Caco-2 (cell line): ENCODE measurements at regions not wholly inside any gene's neighbourhood (a gene's known extent, or its start where the extent isn't known, plus 50 kb on each side); places are given as distances from the start of the nearest gene placed in this dataset.

Source experiments
- BruUV-seq: library from RNA; stranded (reverse); fragments of 400-500 nt; replicated peaks from 2 replicates; lab custom pipeline; 2021; lab: Mats Ljungman, UMichigan
- CTCF ChIA-PET: fragments of 300-600 bp; sonication (Branson Sonifier 250); formaldehyde crosslinking; loops from one replicate; lab custom pipeline; 2022; ENCODE audit warnings: antibody characterized with exemption; lab: Charles Lee
- POLR2A ChIA-PET: fragments of 300-600 bp; sonication (Branson Sonifier 250); formaldehyde crosslinking; loops from one replicate; lab custom pipeline; 2022; ENCODE audit warnings: antibody characterized with exemption; lab: Charles Lee
- DNase-seq, 2 experiments: peaks; one replicate each; pipeline versions ENCODE4 v3.0.0 to v3.0.0-alpha.2; 2020 to 2022
- H3K27me3 ChIP-seq: replicated peaks from 2 replicates; pipeline ENCODE4 v1.6.0; 2011; ENCODE audit warnings: low read length; ENCODE audit not compliant: control insufficient read depth, insufficient read depth
- H3K36me3 ChIP-seq: 2 replicates; pipeline ENCODE4 v1.5.1; 2011; ENCODE audit warnings: low read length; ENCODE audit not compliant: control insufficient read depth, insufficient read depth
- H3K4me1 ChIP-seq: fragments of 250-450 bp; sonication (Bioruptor Pico); 2 replicates; pipeline ENCODE4 v1.5.1; 2020; ENCODE audit warnings: mild to moderate bottlenecking
- H3K4me3 ChIP-seq: 2 replicates; pipeline ENCODE4 v1.5.1; 2011; ENCODE audit warnings: low read depth, mild to moderate bottlenecking, control low read depth, low read length
- H3K9me3 ChIP-seq: fragments of 250-450 bp; sonication (Bioruptor Pico); 2 replicates; pipeline ENCODE4 v1.5.1; 2020; ENCODE audit warnings: mild to moderate bottlenecking, moderate library complexity
- H3K27ac Mint-ChIP-seq: one replicate; pipeline ENCODE4 v1.8.0; 2022; ENCODE audit warnings: mixed read lengths; ENCODE audit not compliant: unreplicated experiment
- H3K27me3 Mint-ChIP-seq: one replicate; pipeline ENCODE4 v1.8.0; 2022; ENCODE audit warnings: mixed read lengths; ENCODE audit not compliant: insufficient read depth, unreplicated experiment
- H3K36me3 Mint-ChIP-seq: one replicate; pipeline ENCODE4 v1.8.0; 2022; ENCODE audit warnings: mild to moderate bottlenecking, mixed read lengths; ENCODE audit not compliant: insufficient read depth, unreplicated experiment
- H3K4me1 Mint-ChIP-seq: one replicate; pipeline ENCODE4 v1.8.0; 2022; ENCODE audit warnings: low read depth, mixed read lengths; ENCODE audit not compliant: unreplicated experiment
- H3K4me3 Mint-ChIP-seq: one replicate; pipeline ENCODE4 v1.8.0; 2022; ENCODE audit warnings: mild to moderate bottlenecking, moderate library complexity, mixed read lengths; ENCODE audit not compliant: unreplicated experiment
- H3K9me3 Mint-ChIP-seq: one replicate; pipeline ENCODE4 v1.8.0; 2022; ENCODE audit warnings: mixed read lengths; ENCODE audit not compliant: unreplicated experiment
- intact Hi-C: fragments of 100-400 bp; cut with micrococcal nuclease; formaldehyde crosslinking; loops from one replicate; pipeline ENCODE4 v1.10.0; 2022; ENCODE audit not compliant: unreplicated experiment
- TF ChIP-seq, protein P1 (sequence below), 2 experiments: fragments of 200-600 bp in 1 of 2; IDR thresholded peaks; 1 replicate in 1 of 2; 2 replicates in 1 of 2; pipeline versions ENCODE4 v1.5.1 to v1.8.0; 2011 to 2022; ENCODE audit warnings: antibody characterized with exemption in 1 of 2, control low read depth in 1 of 2, inconsistent platforms in 1 of 2, low read depth in 1 of 2, low read length in 1 of 2, mild to moderate bottlenecking in 1 of 2, moderate library complexity in 1 of 2; ENCODE audit not compliant: insufficient read depth in 1 of 2, severe bottlenecking in 1 of 2, unreplicated experiment in 1 of 2

DNA sequence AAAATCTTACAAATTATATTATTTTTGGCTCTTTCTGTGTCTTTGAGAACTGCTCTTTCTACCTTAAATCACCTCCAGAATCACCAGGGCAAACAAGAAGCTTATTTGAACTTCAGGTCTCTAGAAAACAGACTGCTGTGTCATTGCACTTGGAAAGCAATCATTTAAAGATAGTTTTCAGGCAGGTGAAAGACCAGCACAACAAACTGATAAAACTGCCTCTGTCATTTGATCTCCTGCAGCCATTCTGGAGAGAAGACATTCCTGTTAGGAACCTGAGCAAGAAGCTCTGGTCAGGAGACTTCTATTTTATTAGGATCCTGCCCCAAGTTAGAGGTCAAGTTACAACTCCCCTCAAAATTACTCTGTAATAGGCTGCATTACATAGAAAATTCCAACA lies 50.7 kb upstream of the AP4E1 start:
- no peaks in the 10 kb centered on the region for H3K9me3 Mint-ChIP-seq
- DNase-seq, result no peak
- no TSS peak for BruUV-seq
- TF ChIP-seq, protein P1, sequence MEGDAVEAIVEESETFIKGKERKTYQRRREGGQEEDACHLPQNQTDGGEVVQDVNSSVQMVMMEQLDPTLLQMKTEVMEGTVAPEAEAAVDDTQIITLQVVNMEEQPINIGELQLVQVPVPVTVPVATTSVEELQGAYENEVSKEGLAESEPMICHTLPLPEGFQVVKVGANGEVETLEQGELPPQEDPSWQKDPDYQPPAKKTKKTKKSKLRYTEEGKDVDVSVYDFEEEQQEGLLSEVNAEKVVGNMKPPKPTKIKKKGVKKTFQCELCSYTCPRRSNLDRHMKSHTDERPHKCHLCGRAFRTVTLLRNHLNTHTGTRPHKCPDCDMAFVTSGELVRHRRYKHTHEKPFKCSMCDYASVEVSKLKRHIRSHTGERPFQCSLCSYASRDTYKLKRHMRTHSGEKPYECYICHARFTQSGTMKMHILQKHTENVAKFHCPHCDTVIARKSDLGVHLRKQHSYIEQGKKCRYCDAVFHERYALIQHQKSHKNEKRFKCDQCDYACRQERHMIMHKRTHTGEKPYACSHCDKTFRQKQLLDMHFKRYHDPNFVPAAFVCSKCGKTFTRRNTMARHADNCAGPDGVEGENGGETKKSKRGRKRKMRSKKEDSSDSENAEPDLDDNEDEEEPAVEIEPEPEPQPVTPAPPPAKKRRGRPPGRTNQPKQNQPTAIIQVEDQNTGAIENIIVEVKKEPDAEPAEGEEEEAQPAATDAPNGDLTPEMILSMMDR (IDR thresholded peaks at IDR 0.05; ENCODE audit: insufficient read depth in 1 of 2, low read depth in 1 of 2, low read length in 1 of 2, severe bottlenecking in 1 of 2, unreplicated experiment in 1 of 2), result no peak
- no peak overlapping the region for H3K4me3 Mint-ChIP-seq
- Histone ChIP-seq H3K4me1 (peaks cover 39% of the 10 kb centered on the region), H3K27me3 (no peaks in the 10 kb centered on the region), H3K4me3 (no peak overlapping the region), H3K9me3 (no peaks in the 10 kb centered on the region), H3K36me3 (no peaks in the 10 kb centered on the region)
- POLR2A ChIA-PET, result interaction anchor here (0.6 kb wide), 2 partner anchors 17 to 185 kb away, joined by 3 read pairs; no protein-coding TSS in a partner anchor
- H3K27me3 Mint-ChIP-seq, result no peaks in the 10 kb centered on the region
- CTCF ChIA-PET, result no interaction called here
- H3K4me1 Mint-ChIP-seq, result peaks cover 26% of the 10 kb centered on the region
- intact Hi-C loops, result no loop called here
- peaks cover 16% of the 10 kb centered on the region for H3K36me3 Mint-ChIP-seq
- peak overlapping the region; percentile 49 for H3K27ac Mint-ChIP-seq

DNA sequence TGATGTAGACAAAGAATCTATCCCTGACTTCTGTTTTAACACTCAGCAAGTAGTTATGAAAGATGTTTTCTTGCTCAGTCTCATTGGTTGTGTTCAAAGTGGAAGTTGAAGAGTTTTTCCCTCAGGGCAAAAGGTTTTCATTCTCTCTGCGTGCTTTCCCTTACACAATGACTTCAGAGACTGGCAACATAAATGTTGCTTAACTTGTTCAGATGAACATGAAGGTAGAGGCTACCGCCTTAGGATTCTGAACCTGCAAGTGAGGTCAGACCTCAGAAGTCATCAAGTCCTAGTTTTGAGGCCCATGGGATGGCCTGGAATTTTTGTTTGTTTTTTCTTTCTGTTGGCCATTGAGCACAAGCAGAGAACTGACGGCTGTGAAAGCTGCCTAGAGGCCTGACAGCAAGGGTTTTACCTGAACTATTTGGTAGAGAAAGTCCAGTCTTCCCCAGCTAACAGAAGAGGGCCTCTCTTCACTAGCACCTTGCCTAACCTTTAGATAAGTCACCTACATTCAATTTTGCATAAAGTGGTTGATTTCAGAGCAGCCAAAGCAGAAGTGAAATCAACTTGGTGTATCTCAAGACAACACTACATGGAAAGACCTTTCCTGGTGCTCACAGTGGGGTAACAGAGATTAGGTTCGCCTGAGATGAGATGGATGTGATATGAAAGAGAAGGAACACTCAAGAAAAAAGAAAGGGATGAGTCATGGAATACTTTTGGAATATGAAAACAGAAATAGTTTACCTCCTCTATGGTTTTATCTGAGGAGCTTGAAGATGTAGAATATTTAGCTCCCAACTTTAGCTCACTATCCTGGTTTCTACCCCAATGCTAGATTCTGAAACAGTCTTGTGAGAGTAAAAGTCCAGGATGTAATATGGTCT lies 53.6 kb upstream of the AP4E1 start:
- no peaks in the 10 kb centered on the region for H3K36me3 ChIP-seq
- no peak overlapping the region for H3K4me3 ChIP-seq
- peak overlapping the region; percentile 78 for H3K27ac Mint-ChIP-seq
- peaks cover 25% of the 10 kb centered on the region for H3K4me1 Mint-ChIP-seq
- POLR2A ChIA-PET, result no interaction called here
- TSS peak; percentile 89 for BruUV-seq
- no peaks in the 10 kb centered on the region for H3K27me3 Mint-ChIP-seq
- TF ChIP-seq, protein P1 (IDR thresholded peaks at IDR 0.05; ENCODE audit: insufficient read depth in 1 of 2, low read depth in 1 of 2, low read length in 1 of 2, severe bottlenecking in 1 of 2, unreplicated experiment in 1 of 2), result no peak
- H3K4me3 Mint-ChIP-seq, result no peak overlapping the region
- DNase-seq, result peak; percentile 71 to 78
- CTCF ChIA-PET, result interaction anchor here (0.6 kb wide), 1 partner anchor 551 kb away, joined by 4 read pairs; no protein-coding TSS in a partner anchor
- H3K36me3 Mint-ChIP-seq, result peaks cover 16% of the 10 kb centered on the region
- peaks cover 39% of the 10 kb centered on the region for H3K4me1 ChIP-seq
- peaks cover 10% of the 10 kb centered on the region for H3K9me3 Mint-ChIP-seq
- H3K9me3 ChIP-seq, result no peaks in the 10 kb centered on the region
- intact Hi-C loops, result loop anchor here (1.0 to 2.0 kb wide), 3 partner anchors 12 to 26 kb away; no protein-coding TSS in a partner anchor
- H3K27me3 ChIP-seq, result no peaks in the 10 kb centered on the region

DNA sequence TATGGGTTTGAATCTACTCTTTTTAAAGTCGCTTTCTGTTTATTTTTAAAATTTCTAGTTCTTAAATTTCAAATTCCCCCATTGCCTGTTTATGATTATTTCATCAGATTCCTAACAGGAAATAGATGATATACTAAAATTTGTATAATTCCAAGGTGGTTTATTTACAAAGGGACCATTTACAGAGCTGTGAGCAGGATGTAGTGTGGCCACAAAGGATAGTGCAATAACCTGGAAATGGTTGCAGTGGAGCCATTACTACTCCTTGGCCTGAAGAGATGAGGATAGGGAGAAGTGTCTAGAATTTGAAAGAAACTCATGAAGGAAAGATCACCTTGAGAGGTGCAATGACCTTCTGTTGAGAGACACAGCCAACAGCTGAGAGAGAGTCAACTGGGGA lies 58.5 kb upstream of the AP4E1 start:
- intact Hi-C loops, result no loop called here
- Histone ChIP-seq H3K4me3 (no peak overlapping the region), H3K27me3 (no peaks in the 10 kb centered on the region), H3K4me1 (peaks cover 13% of the 10 kb centered on the region), H3K36me3 (no peaks in the 10 kb centered on the region), H3K9me3 (no peaks in the 10 kb centered on the region)
- TF ChIP-seq, protein P1 (IDR thresholded peaks at IDR 0.05; ENCODE audit: insufficient read depth in 1 of 2, low read depth in 1 of 2, low read length in 1 of 2, severe bottlenecking in 1 of 2, unreplicated experiment in 1 of 2), result no peak
- H3K4me3 Mint-ChIP-seq, result no peak overlapping the region
- no TSS peak for BruUV-seq
- no peak for DNase-seq
- peak overlapping the region; percentile 66 for H3K27ac Mint-ChIP-seq
- peaks cover 10% of the 10 kb centered on the region for H3K36me3 Mint-ChIP-seq
- no peaks in the 10 kb centered on the region for H3K27me3 Mint-ChIP-seq
- peaks cover 7% of the 10 kb centered on the region for H3K4me1 Mint-ChIP-seq
- CTCF ChIA-PET, result no interaction called here
- POLR2A ChIA-PET, result no interaction called here
- peaks cover 10% of the 10 kb centered on the region for H3K9me3 Mint-ChIP-seq
